GM21717 (cell line): ENCODE measurements at regions not wholly inside any gene's neighbourhood (a gene's known extent, or its start where the extent isn't known, plus 50 kb on each side); places are given as distances from the start of the nearest gene placed in this dataset.
"Not testable (repeated sequence)": the region's sequence is repeated elsewhere in the genome, so short reads cannot be mapped to it uniquely, and the experiment has no call there.

Experiments
- ATAC-seq: cut with Tn5 transposase; IDR thresholded peaks from one replicate; pipeline ENCODE4 v1.9.1; 2021; ENCODE audit warnings: mild to moderate bottlenecking, moderate library complexity; ENCODE audit not compliant: unreplicated experiment

DNA sequence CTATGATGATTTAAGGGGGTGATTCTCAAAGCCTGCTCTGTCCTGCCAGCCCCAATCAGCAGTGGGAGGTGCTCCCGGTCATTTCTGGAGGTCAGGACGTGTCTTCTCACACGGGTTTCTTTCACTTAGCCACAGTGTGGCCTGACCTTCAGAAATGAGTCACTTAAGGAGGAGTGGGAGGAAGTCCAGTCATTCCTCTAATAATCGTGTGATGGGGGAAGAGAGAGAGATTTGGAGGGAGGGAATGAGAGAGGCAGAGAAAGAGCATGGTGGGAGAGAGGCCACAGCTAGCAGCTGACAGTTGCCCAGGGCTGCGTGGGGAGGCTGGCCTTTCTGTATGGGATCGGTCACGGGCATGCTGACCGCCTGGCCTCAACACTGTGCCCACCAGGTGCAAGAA is 142.6 kb upstream of the ZNF469 start:
- ATAC-seq: peak; percentile 53

DNA sequence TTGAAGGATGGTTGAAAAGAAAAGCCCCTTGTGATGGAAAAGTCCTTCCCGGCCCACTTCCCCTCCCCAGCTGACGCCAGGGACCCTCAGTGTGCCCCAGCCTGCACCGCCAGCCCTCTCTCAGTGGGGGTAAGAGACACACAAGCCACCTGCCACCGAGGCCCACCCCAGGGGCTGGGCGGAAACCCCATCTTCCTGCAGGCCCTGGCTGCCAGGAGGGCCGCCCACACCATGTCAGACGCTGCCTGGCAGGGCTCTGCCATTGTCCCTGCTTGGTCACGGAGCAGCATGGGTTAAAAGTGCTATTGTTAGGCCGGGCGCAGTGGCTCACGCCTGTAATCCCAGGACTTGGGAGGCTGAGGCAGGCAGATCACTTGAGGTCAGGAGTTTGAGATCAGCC is 142.0 kb upstream of the ZNF469 start:
- ATAC-seq: not testable (repeated sequence)

DNA sequence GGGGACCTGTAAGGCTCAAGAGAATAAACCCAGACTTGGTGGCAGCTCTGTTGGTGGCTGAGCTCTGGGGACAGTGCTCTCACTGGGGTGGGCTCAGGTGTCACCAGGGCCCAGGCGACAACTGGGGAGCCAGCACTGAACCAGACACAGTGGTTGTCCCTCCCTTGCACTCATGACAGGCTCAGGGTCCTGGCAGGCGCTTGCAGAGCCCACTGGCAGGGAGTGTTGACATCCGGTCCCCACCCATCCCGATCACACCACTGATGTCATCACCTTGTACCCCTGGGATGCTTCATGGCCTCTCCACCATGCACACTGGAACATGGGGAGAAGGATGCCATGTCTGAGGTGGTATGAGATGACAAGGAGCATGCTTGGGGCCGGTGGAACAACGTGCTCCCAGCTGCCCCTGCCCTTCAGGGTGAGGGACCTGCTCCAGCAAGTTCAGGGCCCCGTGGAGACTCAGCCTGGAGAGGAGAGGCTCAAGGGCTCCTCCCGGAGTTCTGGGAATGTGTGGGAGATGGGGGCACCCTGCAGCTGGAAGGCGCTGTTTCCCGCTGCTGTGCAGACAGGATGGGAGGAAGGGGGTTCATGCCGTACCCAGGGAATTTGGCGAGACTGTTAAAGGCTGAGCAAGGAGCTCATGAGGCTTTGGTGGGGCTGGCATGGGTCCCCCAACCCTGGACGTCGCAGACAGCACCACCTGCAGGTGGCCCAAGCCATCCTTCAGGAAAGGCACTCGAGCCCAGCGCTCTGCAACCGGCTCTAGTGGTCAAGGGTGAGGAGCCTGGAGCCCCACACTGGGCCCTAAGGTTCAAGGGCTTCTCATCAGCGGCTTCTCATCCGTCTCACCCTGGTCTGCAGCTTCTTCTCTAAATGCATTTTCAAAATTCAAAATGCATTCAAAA is 141.1 kb upstream of the ZNF469 start:
- ATAC-seq: not testable (repeated sequence)

DNA sequence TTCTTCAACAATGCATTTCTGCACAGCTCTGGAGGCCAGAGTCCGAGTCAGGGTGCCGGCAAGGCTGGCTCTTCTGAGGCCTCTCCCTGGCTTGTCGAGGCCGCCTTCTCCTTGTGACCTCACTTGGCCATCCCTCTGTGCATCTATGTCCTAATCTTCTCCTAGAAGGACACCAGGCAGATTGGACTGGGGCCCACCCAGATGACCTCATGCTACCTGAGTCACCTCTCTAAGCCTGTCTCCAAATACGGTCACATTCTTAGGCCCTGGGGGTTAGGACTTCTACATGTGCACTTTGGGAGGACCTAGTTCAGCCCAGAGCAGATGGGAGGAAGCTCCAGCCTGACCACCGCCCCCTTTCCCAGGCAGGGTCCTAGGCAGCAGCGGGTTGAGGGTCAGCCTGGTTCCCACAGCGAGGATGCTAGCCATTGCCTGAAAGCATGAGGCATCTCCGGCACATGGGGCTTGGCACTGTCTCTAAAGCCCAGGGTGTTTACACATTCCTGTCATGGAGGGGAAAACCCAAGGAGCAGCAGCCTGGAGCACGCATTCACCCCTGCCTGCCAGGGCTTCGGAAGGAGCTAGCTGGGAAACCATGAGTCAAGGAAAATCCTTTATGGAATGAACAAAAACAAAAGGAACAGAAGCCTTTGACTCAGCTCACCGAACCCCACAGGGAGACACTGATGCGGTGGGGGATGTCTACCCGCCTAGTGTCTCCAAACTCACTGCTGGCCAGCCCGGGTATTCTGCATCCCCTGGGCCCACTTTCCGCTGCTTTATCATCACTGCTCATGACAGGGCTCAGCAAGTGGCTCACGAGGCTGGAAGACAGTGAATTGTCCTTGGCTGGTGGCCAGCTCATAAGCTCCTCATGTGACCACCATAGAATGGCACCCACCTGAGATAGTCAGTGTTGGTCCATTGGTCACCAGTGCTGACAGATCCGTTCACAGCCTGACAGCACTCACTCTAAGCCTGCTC is 140.2 kb upstream of the ZNF469 start:
- not testable (repeated sequence) for ATAC-seq

DNA sequence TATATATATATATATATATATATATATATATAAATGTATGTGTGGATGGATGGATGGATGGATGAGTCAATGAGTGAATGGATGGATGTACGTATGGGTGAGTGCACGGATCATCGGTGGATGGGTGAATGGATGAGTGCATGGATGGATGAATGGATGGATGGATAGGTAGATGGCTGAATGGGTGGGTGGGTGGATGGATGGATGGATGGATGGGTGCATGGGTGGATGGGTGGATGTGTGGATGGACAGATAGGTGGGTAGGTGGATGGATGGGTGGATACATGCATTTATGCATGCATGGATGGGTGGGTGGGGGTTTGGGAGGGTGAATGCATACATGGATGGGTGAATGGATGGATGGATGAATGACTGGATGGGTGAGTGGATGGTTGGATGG is 138.8 kb upstream of the ZNF469 start:
- ATAC-seq: not testable (repeated sequence)

DNA sequence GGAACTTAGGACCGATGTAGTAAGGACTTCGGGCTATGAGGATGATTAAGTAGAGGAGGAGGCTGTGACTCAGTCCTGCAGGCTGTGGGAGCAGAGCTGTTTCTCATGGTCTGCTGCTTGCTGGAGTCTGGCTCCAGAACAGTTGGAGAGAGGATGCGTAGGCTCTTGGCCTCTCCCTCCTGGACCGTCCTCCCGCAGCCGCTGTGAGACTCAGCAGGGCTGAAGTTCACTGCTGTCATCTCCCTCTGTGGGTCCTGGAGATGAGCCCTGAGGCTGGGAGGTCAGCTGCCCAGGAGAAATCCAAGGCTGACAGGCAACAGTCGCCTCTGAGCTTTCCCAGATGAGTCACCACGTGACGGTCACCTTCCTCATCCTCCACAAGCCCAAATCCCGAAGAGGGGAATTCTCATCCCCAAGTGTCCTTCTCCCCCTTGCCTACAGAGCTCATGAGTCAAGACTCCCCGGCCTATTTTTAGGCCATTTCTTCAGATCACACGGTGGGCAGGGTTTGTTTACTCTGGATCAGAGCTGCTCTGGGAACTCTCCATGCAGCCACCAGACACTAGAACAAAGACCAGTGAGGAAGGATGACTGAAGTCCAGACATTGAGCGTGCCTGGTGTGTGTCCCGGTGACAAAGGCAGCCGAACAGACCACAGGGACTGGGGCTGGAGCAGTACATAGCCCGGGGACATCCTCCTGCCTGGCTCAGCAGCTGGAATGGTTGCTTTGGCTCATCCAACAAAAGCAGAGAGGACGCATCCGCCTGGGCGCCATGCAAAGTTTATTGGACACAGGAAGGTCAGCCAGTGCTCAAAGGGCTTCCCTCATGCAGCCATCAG is 137.3 kb upstream of the ZNF469 start:
- ATAC-seq: not testable (repeated sequence)

DNA sequence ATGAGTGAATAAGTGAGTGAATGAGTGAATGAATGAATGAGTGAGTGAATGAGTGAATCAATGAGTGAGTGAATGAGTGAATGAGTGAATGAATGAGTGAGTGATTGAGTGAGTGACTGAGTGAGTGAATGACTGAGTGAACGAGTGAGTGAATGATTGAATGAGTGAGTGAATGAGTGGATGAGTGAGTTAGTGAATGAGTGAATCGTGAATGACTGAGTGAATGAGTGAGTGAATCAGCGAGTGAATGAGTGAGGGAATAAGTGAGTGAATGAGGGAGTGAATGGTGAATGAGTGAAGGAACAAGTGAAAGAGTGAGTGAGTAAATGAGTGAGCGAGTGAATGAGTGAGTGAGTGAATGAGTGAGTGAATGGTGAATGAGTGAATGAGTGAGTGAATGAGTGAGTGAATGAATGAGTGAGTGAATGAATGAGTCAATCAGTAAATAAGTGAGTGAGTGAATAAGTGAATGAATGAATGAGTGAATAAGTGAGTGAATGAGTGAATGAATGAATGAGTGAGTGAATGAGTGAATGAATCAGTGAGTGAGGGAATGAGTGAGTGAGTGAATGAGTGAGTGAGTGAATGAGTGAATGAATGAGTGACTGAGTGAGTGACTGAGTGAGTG is 135.7 kb upstream of the ZNF469 start:
- ATAC-seq: not testable (repeated sequence)

DNA sequence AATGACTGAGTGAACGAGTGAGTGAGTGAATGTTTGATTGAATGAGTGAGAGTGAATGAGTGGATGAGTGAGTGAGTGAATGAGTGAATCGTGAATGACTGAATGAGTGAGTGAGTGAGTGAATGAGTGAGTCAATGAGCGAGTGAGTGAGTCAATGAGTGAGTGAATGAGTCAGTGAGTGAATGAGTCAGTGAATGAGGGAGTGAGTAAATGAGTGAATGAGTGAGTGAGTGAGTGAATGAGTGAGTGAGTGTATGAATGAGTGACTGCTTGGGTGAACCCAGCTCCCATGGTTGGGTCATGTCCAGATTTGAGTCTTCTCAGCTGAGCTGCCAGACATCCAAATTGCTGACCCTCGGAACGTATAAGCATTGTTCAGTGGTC is 135.2 kb upstream of the ZNF469 start:
- not testable (repeated sequence) for ATAC-seq

DNA sequence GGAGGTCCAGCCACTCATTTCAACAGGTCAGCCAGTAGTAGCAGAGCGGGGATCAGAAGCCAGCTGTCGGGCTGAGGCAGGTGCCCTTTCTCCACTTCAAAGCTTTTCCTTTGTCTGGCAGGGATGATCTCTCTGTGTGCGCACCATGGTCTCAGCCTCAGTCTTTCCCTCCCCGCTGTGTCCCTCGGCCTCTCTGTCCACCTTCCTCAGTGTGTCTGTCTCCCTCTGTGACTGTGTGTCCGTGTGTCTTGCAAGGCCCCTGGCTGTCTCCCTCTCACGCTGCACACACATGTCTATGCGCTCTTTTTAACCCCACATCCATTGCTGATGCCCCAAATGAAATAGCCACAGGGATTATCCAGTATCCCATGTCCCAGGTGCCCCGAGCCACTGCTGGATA is 134.0 kb upstream of the ZNF469 start:
- not testable (repeated sequence) for ATAC-seq

DNA sequence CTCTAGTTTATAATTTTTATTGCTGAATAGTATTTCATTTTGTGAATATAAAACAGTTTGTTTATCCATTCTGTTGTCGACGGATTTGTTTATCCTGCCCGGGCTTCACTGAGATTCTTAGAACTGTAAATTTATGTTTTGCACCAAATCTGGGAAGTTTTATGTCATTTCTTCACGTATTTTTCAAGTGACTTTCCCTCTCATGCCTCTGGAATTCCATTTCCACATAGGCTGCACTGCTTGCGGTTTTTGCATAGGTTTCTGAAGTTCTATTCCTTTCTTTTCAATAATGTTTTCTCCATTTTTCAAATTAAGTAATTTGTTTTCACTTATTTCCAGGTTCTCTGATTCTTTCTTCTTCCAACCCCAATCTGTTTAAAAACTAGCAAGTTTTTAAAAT is 132.4 kb upstream of the ZNF469 start:
- ATAC-seq: not testable (repeated sequence)

DNA sequence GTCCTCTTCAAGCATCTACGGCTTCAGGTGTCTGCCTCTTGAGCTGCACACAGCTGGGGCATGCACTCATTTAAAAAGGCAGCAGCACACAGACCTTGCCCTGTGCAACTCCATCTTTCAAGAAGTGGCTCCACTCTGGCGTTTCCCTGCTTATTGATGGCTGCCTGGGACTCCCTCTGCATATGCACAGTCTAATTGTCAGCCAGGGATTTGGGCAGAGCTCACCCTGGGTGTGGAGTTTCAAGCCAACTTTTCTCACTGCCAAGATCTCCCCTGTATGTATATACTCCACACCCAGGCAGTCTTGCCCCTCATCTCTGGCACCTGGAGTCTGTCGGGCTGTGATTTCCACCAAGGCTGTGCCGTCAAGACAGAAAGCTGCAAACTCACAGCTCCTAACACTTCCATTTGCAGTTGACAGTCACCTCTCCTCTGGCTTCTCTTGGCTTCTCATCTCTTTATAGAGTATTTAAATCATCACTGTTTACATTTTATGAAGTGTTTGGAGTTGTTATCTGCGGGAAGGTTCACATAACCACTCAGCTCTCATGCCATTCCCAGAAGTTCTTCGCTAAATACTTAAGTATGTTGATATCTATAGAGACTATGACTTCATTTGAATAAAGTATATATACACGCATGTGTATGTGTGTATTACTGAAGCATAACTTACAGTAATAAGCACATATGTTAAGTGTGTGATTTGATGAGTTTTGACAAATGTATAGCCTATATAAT is 130.5 kb upstream of the ZNF469 start:
- ATAC-seq: not testable (repeated sequence)

DNA sequence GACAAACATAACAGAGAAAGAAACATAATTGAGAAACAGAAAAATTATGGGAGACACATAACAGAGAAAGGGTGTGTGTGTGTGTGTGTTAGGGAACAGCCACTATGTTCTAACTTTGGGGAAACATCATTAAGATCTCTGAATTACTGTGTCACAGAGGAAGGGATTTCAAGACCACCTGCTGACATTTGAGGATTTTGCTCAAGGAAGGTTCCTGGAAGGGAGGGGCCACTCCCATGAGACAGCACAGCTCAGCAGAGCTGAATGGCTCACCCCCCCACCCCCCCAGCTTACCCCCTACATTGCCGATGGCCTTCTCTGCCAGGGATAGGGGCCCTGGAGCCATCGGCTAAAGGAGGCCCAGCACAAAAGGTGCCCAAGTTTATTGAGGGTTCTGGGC is 124.6 kb upstream of the ZNF469 start:
- not testable (repeated sequence) for ATAC-seq

DNA sequence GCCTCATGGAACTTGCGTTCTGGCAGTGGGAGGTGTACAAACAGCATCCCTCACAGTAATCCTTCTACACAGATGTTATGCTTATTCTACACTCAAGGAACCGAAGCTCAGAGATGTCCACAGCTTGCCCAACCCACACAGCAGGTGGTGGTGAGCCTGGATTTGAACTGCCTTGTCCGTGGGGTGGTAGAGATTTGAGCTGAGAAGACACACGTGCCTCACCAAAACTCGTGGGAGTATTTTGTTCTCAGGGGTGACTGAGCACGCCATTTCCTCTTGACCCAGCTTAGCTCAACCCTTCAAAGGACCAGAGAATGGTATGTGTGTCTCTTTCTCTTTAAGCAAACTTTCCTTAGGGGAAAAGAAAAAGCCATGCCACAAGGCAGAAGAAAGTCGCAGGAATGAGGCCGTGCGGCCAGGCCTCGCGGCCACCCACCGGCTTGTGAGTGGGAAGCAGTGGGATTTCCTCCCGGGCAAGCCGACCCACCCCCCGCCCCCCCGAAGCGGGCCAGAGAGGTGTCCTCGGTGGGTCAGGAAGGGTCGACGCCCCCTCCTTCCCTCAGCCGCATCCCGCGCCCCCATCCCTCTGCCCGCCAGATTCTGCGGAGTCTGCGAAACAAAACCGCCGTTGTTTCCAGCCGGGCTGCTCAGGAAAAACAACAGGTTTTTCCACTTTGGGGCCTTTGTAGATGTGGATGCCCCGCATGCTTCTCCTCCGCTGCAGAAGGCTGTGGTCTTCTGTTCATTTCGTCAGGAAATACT is 123.8 kb upstream of the ZNF469 start:
- ATAC-seq: not testable (repeated sequence)

DNA sequence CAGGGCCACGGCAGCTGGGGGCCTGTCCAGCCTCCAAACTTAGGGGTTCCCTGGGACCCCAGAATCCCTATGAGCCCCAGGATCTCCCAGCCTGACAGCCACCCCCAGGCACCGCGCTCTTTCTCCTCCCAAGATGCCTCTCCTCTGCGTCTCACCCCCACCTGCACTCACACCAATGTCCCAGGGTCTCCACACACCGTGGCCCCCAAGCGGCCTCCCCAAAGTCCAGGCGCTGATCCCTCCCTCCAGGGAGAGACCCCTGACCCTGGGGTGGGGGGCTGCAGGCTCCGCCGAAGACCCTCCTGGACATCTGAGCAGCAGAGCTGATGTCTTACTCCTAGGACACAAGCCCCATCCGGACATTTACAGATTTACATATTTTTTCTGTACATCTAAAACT is 123.2 kb upstream of the ZNF469 start:
- ATAC-seq: not testable (repeated sequence)

DNA sequence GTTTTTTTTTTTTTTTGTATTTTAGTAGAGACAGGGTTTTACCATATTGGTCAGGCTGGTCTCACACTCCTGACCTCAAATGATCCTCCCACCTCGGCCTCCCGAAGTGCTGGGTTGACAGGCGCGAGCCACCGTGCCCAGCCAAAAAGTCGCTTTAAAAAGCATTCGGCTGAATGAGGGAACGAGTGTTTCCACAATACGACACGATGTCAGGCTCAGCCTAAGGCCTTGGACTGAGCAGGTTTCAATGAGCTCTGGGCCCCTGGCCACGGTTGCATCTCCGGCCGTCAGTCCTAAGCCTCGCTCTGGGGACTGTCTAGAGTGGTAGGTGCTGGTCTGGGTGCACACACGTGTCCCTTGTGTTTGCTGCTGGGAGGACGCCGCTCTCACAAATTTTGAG is 122.6 kb upstream of the ZNF469 start:
- ATAC-seq: not testable (repeated sequence)

DNA sequence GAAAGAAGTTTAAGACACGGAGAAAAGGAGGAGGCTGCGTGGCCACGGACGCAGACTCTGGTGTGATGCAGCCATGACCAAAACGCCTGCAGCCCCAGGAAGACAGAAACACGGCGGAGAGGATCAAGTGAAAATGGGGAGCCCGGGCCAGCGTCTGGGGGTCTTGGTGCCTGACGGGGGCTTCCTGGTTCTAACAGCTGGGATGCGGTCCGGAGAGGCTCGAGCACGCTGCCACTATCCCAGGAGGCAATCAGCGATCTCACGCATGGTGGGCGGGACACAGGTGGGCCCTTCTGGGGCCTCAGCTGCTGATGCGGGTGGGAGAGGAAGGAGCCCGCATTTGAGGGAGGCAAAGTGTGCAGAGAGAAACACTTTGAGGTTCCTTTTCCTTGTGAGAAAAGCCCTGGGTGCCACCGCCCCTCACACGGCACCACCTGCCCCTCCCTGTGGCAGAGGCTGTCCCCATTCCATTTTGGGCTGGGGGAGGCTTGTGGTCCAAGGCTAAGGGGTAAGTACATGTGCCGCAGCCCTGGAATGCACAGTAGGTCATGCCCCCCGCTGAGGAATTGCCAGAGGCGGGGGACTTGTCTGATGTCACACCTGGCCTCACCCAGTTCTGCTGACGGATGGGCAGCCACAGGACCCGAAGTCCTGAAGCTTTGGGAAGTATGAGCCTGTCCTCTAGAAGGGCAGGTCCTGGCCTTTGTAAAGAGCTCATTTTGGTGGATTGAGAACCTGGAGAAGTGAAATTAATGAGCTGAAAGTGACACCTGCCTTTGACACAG is 121.7 kb upstream of the ZNF469 start:
- not testable (repeated sequence) for ATAC-seq

DNA sequence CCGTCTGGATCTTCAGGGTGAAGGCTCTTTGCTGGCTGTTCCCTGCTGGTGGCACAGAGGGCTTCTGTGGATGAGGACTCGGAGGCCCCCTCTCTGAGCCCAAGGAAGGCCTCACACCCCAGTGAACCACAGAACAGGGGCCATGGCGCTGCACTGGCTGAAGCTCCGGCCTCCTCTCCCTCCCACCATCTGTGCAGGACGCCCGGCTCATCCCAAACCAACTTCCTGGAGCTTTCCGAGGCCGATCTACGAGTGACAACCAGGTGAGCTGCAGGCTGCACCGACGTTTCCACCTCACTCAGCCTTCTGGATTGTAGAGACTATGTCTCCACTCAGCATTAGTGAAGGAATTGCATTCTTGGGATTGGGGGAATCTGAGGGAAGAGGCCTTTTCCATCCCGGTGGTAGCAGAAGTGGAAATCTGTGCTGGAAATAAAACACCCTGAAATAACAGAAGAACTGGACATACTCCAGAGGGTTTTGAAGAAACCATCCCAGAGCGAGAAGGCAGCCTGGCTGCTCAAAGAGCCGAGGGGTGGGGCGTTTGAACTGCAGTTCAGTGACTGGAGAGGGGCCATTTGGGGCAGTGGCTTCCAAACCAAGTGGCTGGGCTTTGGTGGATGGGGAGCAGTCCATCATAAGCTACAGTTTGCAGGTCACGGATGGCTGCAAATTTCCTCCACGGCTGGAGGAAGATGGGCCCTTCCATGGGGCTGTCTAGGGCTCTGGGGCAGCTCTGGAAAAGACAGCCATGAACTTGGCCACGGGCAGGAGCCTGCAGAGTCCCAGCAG is 120.7 kb upstream of the ZNF469 start:
- not testable (repeated sequence) for ATAC-seq
